Esophagus squamous epithelium (tissue), 4 donors: ENCODE measurements at regions not wholly inside any gene's neighbourhood (a gene's known extent, or its start where the extent isn't known, plus 50 kb on each side); places are given as distances from the start of the nearest gene placed in this dataset.

ENCODE experiments used
- CTCF ChIP-seq, 6 experiments: fragments of 450-650 bp in 4 of 6; fragments of 200-600 bp in 2 of 6; sonication (generic) in 2 of 6; IDR thresholded peaks; one replicate each; pipeline ENCODE4 v1.5.1; 2016 to 2019; ENCODE audit warnings: antibody characterized with exemption in 6 of 6, mild to moderate bottlenecking in 4 of 6, moderate library complexity in 4 of 6
- POLR2A ChIP-seq, 4 donors: fragments of 450-650 bp; IDR thresholded peaks; one replicate each; pipeline ENCODE4 v1.6.1; 2017; ENCODE audit warnings: antibody characterized with exemption in 4 of 4, mild to moderate bottlenecking in 4 of 4, moderate library complexity in 3 of 4

GRCh38 chr1:171433451-171433850 is 51.9 kb upstream of the PRRC2C start:
- no peak for TF ChIP-seq CTCF (IDR thresholded peaks at IDR 0.05)
- TF ChIP-seq POLR2A (IDR thresholded peaks at IDR 0.05): no peak
